Activated T-helper 1 cell treated with anti-CD3 and anti-CD28 coated beads, Interleukin-12 subunit alpha, Interleukin-12 subunit beta, Interleukin-2, Interleukin-4 antibody, amounts not matched to agents 30 ng/mL and 10 ng/mL and 1 ng/mL, durations not matched to agents 14 hours and 24 hours and 36 hours (primary cell): ENCODE measurements at regions not wholly inside any gene's neighbourhood (a gene's known extent, or its start where the extent isn't known, plus 50 kb on each side); places are given as distances from the start of the nearest gene placed in this dataset.
"Not testable (repeated sequence)": the region's sequence is repeated elsewhere in the genome, so short reads cannot be mapped to it uniquely, and the experiment has no call there.

Source experiments
- DNase-seq: peaks from one replicate; pipeline ENCODE4 v3.0.0; 2021; ENCODE audit warnings: low spot score
- H3K27ac Mint-ChIP-seq: one replicate; pipeline ENCODE4 v1.8.0; 2021; ENCODE audit warnings: mild to moderate bottlenecking, mixed read lengths
- H3K27me3 Mint-ChIP-seq: one replicate; pipeline ENCODE4 v1.8.0; 2022; ENCODE audit warnings: mild to moderate bottlenecking, moderate library complexity, mixed read lengths; ENCODE audit not compliant: insufficient read depth
- H3K36me3 Mint-ChIP-seq: one replicate; pipeline ENCODE4 v1.8.0; 2021; ENCODE audit warnings: low read depth, mixed read lengths
- H3K4me1 Mint-ChIP-seq: one replicate; pipeline ENCODE4 v1.8.0; 2021; ENCODE audit warnings: low read depth, mixed read lengths
- H3K4me3 Mint-ChIP-seq: one replicate; pipeline ENCODE4 v1.8.0; 2021; ENCODE audit warnings: mild to moderate bottlenecking, moderate library complexity, mixed read lengths
- H3K9me3 Mint-ChIP-seq: one replicate; pipeline ENCODE4 v1.8.0; 2021; ENCODE audit warnings: mixed read lengths
- intact Hi-C: fragments of 100-400 bp; cut with micrococcal nuclease; formaldehyde crosslinking; loops from one replicate; pipeline ENCODE4 v1.15.1; 2024

- H3K4me1 Mint-ChIP-seq, result no peaks in the 10 kb centered on the region
- no peak overlapping the region for H3K27ac Mint-ChIP-seq
- H3K27me3 Mint-ChIP-seq, result no peaks in the 10 kb centered on the region
- intact Hi-C loops, result no loop called here
- no peak overlapping the region for H3K4me3 Mint-ChIP-seq
- H3K36me3 Mint-ChIP-seq, result no peaks in the 10 kb centered on the region
- no peaks in the 10 kb centered on the region for H3K9me3 Mint-ChIP-seq
- no peak for DNase-seq
Measured at GRCh38 chrX:121337816-121338215, 290.4 kb downstream of the GLUD2 start.

DNA sequence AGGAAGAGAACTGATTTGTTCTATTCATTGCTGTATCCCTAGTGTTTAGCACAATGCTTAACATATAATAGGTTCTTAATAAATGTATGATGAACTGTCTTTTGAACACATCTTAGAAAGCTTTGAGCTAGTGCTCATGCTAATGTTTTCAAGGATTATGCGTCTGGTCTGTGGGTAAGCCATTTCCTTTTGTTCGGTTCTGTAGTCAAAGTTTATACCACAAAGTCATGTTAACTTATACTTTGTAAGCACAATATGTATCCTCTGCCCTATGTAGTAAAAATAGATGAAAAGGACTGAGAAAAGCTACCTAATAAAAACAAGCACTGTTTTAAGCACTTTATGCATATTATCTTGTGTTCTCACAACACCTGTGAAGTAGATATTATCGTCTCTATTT lies 301.9 kb downstream of the GLUD2 start:
- DNase-seq, result no peak
- Mint-ChIP-seq H3K36me3 (no peaks in the 10 kb centered on the region), H3K4me3 (no peak overlapping the region), H3K27ac (no peak overlapping the region), H3K4me1 (no peaks in the 10 kb centered on the region), H3K9me3 (no peaks in the 10 kb centered on the region), H3K27me3 (peaks cover 1% of the 10 kb centered on the region)
- intact Hi-C loops, result no loop called here

- intact Hi-C loops, result no loop called here
- H3K4me3 Mint-ChIP-seq, result no peak overlapping the region
- H3K4me1 Mint-ChIP-seq, result no peaks in the 10 kb centered on the region
- DNase-seq, result no peak
- no peak overlapping the region for H3K27ac Mint-ChIP-seq
- H3K36me3 Mint-ChIP-seq, result no peaks in the 10 kb centered on the region
- no peaks in the 10 kb centered on the region for H3K9me3 Mint-ChIP-seq
- no peaks in the 10 kb centered on the region for H3K27me3 Mint-ChIP-seq
Measured at GRCh38 chrX:121356139-121356849, 308.9 kb downstream of the GLUD2 start.

DNA sequence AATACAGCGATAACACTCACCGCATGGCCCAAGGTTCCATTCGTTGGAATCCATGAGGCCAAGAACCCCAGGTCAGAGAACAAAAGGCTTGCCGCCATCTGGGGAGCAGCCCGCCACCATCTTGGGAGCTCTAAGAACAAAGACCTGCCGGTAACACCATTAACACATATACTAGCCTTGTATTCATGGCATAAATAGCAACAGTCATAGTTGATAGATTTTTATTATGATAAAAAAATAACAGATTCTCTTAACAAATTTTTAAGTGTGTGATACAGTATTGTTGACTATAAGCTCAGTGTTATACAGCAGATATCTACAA lies 309.4 kb downstream of the GLUD2 start:
- H3K9me3 Mint-ChIP-seq, result no peaks in the 10 kb centered on the region
- no peaks in the 10 kb centered on the region for H3K27me3 Mint-ChIP-seq
- no peak overlapping the region for H3K27ac Mint-ChIP-seq
- no peak for DNase-seq
- no peaks in the 10 kb centered on the region for H3K36me3 Mint-ChIP-seq
- H3K4me1 Mint-ChIP-seq, result no peaks in the 10 kb centered on the region
- intact Hi-C loops, result no loop called here
- no peak overlapping the region for H3K4me3 Mint-ChIP-seq

- H3K27ac Mint-ChIP-seq, result no peak overlapping the region
Measured at GRCh38 chrX:121360280-121360679, 312.9 kb downstream of the GLUD2 start.

GRCh38 chrX:121365572-121366161 lies 318.3 kb downstream of the GLUD2 start:
- intact Hi-C loops, result no loop called here
- H3K27me3 Mint-ChIP-seq, result no peaks in the 10 kb centered on the region
- DNase-seq, result no peak
- H3K27ac Mint-ChIP-seq, result no peak overlapping the region
- no peaks in the 10 kb centered on the region for H3K4me1 Mint-ChIP-seq
- H3K4me3 Mint-ChIP-seq, result no peak overlapping the region
- H3K36me3 Mint-ChIP-seq, result no peaks in the 10 kb centered on the region
- H3K9me3 Mint-ChIP-seq, result no peaks in the 10 kb centered on the region

More at GRCh38 chrX:121360280-121360679, 312.9 kb downstream of the GLUD2 start:
- H3K4me1 Mint-ChIP-seq, result no peaks in the 10 kb centered on the region
- no peak overlapping the region for H3K4me3 Mint-ChIP-seq
- no peaks in the 10 kb centered on the region for H3K9me3 Mint-ChIP-seq
- H3K36me3 Mint-ChIP-seq, result no peaks in the 10 kb centered on the region
- no peak for DNase-seq
- intact Hi-C loops, result no loop called here
- H3K27me3 Mint-ChIP-seq, result no peaks in the 10 kb centered on the region

DNA sequence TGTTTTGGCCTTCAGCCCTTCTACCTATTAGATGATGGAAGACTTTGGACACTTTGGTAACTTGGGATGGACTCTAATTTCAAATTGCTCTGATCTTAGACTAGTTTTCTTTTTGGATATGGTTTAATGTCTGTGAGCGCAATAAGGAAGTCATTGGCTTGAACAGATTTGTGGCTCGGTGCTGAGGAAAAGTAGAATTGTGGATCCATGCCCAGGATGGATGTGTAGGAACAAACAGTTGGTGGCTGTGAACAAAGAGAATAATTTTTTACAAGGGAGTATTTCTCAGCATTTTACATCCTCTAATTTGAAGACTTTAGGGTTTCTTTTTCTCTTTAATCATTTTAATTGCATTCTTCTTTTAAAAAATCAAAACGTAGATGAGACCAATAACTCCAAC lies 327.1 kb downstream of the GLUD2 start:
- intact Hi-C loops, result no loop called here
- Mint-ChIP-seq H3K4me1 (no peaks in the 10 kb centered on the region), H3K9me3 (no peaks in the 10 kb centered on the region), H3K36me3 (no peaks in the 10 kb centered on the region), H3K27ac (no peak overlapping the region), H3K27me3 (no peaks in the 10 kb centered on the region), H3K4me3 (no peak overlapping the region)
- DNase-seq, result no peak

DNA sequence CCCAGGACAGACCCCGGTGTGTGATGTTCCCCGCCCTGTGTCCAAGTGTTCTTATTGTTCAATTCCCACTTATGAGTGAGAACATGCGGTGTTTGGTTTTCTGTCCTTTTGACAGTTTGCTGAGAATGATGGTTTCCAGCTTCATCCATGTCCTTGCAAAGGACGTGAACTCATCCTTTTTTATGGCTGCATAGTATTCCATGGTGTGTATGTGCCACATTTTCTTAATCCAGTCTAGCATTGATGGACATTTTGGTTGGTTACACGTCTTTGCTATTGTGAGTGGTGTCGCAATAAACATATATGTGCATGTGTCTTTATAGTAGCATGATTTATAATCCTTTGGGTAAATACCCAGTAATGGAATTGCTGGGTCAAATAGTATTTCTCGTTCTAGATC lies 334.5 kb downstream of the GLUD2 start:
- H3K27me3 Mint-ChIP-seq, H3K4me1 Mint-ChIP-seq, H3K27ac Mint-ChIP-seq, H3K36me3 Mint-ChIP-seq, H3K9me3 Mint-ChIP-seq, H3K4me3 Mint-ChIP-seq, DNase-seq, intact Hi-C loops: not testable (repeated sequence)

DNA sequence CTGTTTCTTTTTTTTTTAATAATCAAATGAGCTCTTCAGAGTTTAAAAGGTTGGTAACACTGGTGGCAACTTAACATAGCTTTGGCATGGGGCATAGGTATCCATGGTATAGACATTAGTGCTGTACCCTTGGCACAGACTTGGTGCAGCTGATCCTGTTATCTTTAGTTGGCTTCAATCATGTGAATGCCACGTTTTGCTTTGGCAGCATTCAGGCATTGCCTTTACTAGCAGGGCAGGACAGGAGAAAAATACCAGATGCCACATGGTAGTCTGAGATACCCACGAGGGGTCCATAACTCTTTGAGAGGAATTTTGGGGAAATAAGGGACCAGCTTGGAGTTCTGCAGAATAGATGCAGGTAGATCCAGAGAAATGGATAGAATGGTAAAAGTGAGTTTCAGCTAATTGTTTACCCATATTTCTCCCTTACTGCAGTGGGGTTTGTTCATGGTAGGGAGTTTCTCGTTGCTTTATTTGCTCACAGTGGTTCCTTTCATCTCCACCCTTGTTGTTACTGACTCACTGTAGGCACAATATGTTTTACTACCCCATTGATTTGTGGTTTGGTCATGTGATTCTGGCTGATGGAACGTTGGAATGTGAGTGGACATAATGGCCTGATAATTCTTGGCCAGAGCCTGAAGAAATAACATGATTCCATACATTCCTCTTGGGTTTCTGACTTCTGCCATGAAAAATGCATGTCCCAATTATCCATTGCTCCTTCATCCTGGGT lies 342.7 kb downstream of the GLUD2 start:
- H3K27ac Mint-ChIP-seq, result no peak overlapping the region
- H3K9me3 Mint-ChIP-seq, result no peaks in the 10 kb centered on the region
- no peaks in the 10 kb centered on the region for H3K36me3 Mint-ChIP-seq
- H3K27me3 Mint-ChIP-seq, result no peaks in the 10 kb centered on the region
- no peak overlapping the region for H3K4me3 Mint-ChIP-seq
- DNase-seq, result no peak
- no peaks in the 10 kb centered on the region for H3K4me1 Mint-ChIP-seq
- intact Hi-C loops, result no loop called here

- Mint-ChIP-seq H3K27me3 (no peaks in the 10 kb centered on the region), H3K9me3 (no peaks in the 10 kb centered on the region), H3K4me1 (no peaks in the 10 kb centered on the region), H3K36me3 (no peaks in the 10 kb centered on the region), H3K27ac (no peak overlapping the region), H3K4me3 (no peak overlapping the region)
- intact Hi-C loops, result no loop called here
- no peak for DNase-seq
Measured at GRCh38 chrX:121405826-121406225, 358.4 kb downstream of the GLUD2 start.

DNA sequence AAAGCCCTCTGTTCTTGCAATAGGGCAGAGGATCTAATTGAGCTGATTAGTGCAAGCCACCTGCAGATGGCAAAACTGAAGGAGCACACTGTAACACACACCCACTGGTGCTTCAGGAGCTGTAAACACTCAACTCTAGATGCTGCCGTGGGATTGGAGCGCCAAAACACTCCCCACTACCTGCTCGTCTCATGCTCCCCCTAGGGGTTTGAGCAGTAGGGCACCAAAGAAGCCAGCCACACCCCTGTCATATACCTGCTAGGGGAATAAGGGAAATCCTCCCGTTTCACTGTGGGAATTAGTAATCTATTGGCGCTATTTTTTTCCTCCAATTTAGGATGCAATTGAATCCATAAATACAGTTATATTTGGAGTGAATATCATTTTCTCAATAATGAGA lies 360.2 kb downstream of the GLUD2 start:
- H3K4me1 Mint-ChIP-seq, result no peaks in the 10 kb centered on the region
- intact Hi-C loops, result no loop called here
- H3K4me3 Mint-ChIP-seq, result no peak overlapping the region
- H3K27me3 Mint-ChIP-seq, result no peaks in the 10 kb centered on the region
- H3K36me3 Mint-ChIP-seq, result no peaks in the 10 kb centered on the region
- no peak overlapping the region for H3K27ac Mint-ChIP-seq
- no peak for DNase-seq
- no peaks in the 10 kb centered on the region for H3K9me3 Mint-ChIP-seq

GRCh38 chrX:121431514-121431913 lies 384.1 kb downstream of the GLUD2 start:
- H3K9me3 Mint-ChIP-seq, intact Hi-C loops: not testable (repeated sequence)

GRCh38 chrX:121433289-121433688 lies 385.9 kb downstream of the GLUD2 start:
- Mint-ChIP-seq H3K9me3 (no peaks in the 10 kb centered on the region), H3K4me1 (no peaks in the 10 kb centered on the region), H3K27me3 (peaks cover 1% of the 10 kb centered on the region), H3K27ac (no peak overlapping the region), H3K36me3 (no peaks in the 10 kb centered on the region), H3K4me3 (no peak overlapping the region)
- intact Hi-C loops, result no loop called here
- no peak for DNase-seq

More at GRCh38 chrX:121431514-121431913, 384.1 kb downstream of the GLUD2 start:
- H3K4me3 Mint-ChIP-seq, DNase-seq, H3K36me3 Mint-ChIP-seq, H3K4me1 Mint-ChIP-seq, H3K27ac Mint-ChIP-seq, H3K27me3 Mint-ChIP-seq: not testable (repeated sequence)
